ENCODE measurements at regions not wholly inside any gene's neighbourhood (a gene's known extent, or its start where the extent isn't known, plus 50 kb on each side); places are given as distances from the start of the nearest gene placed in this dataset.

GRCh38 chr2:13921245-13921644 is 711.3 kb upstream of the LRATD1 start:
- in situ Hi-C loops (cut with HindIII; ENCODE audit: low sequenced_read_pairs), result no loop called here
- no peak for DNase-seq (ENCODE audit: low read depth)
- TF ChIP-seq, protein P1, sequence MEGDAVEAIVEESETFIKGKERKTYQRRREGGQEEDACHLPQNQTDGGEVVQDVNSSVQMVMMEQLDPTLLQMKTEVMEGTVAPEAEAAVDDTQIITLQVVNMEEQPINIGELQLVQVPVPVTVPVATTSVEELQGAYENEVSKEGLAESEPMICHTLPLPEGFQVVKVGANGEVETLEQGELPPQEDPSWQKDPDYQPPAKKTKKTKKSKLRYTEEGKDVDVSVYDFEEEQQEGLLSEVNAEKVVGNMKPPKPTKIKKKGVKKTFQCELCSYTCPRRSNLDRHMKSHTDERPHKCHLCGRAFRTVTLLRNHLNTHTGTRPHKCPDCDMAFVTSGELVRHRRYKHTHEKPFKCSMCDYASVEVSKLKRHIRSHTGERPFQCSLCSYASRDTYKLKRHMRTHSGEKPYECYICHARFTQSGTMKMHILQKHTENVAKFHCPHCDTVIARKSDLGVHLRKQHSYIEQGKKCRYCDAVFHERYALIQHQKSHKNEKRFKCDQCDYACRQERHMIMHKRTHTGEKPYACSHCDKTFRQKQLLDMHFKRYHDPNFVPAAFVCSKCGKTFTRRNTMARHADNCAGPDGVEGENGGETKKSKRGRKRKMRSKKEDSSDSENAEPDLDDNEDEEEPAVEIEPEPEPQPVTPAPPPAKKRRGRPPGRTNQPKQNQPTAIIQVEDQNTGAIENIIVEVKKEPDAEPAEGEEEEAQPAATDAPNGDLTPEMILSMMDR (IDR thresholded peaks at IDR 0.05; ENCODE audit: low read depth, low read length, missing control alignments), result no peak
- H3K4me3 ChIP-seq (ENCODE audit: low read depth, low read length), result no peak overlapping the region

GRCh38 chr2:13923823-13924222 is 708.7 kb upstream of the LRATD1 start:
- in situ Hi-C loops (cut with HindIII; ENCODE audit: low sequenced_read_pairs), result no loop called here
- DNase-seq (ENCODE audit: low read depth), result no peak
- no peak overlapping the region for H3K4me3 ChIP-seq (ENCODE audit: low read depth, low read length)
- TF ChIP-seq, protein P1 (IDR thresholded peaks at IDR 0.05; ENCODE audit: low read depth, low read length, missing control alignments), result no peak

DNA sequence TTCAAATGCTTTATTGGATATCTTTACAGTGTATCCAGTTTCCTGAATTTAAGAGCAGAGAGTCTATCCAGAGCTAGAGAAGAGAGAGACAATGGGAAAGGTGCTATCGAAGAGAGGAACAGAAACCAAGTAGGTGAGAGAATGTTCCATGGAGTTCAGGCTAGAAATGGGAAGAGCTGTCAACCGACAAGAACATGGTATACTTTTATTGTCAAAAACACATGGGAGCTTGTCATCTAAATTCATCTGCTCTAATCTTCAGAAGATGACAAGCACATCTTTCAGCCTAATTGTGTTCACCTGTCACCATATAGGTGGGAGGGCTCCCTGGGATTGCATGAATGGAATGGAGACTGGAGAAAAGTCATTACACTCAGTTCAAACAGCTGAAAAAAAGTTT is 690.4 kb upstream of the LRATD1 start:
- H3K4me3 ChIP-seq (ENCODE audit: low read depth, low read length), result no peak overlapping the region
- no peak for DNase-seq (ENCODE audit: low read depth)
- in situ Hi-C loops (cut with HindIII; ENCODE audit: low sequenced_read_pairs), result no loop called here
- TF ChIP-seq, protein P1 (IDR thresholded peaks at IDR 0.05; ENCODE audit: low read depth, low read length, missing control alignments), result no peak

DNA sequence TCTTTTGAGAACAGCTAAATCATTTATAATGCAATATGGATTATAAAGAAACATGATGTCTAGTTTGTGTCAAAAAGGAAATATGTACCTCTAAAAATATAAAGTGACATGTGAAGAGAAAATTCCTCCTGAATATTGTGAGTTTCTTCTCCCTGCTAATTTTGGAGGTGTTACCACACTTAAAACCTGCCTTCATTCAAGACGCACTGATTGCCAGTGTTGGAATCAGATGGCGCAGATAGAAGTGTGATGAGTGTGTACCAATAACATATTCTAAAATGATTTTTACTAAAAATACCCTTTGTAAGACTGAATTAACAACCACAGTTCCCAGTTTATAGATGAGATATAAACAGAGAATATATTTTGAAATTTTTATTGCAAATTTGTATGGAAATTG is 681.8 kb upstream of the LRATD1 start:
- TF ChIP-seq, protein P1 (IDR thresholded peaks at IDR 0.05; ENCODE audit: low read depth, low read length, missing control alignments), result no peak
- in situ Hi-C loops (cut with HindIII; ENCODE audit: low sequenced_read_pairs), result loop anchor here (10.0 kb wide), 2 partner anchors 64 to 624 kb away; no protein-coding TSS in a partner anchor
- no peak overlapping the region for H3K4me3 ChIP-seq (ENCODE audit: low read depth, low read length)
- DNase-seq (ENCODE audit: low read depth), result no peak

GRCh38 chr2:13968811-13969210 is 663.7 kb upstream of the LRATD1 start:
- DNase-seq (ENCODE audit: low read depth), result no peak
- TF ChIP-seq, protein P1 (IDR thresholded peaks at IDR 0.05; ENCODE audit: low read depth, low read length, missing control alignments), result no peak
- no peak overlapping the region for H3K4me3 ChIP-seq (ENCODE audit: low read depth, low read length)
- in situ Hi-C loops (cut with HindIII; ENCODE audit: low sequenced_read_pairs), result no loop called here

DNA sequence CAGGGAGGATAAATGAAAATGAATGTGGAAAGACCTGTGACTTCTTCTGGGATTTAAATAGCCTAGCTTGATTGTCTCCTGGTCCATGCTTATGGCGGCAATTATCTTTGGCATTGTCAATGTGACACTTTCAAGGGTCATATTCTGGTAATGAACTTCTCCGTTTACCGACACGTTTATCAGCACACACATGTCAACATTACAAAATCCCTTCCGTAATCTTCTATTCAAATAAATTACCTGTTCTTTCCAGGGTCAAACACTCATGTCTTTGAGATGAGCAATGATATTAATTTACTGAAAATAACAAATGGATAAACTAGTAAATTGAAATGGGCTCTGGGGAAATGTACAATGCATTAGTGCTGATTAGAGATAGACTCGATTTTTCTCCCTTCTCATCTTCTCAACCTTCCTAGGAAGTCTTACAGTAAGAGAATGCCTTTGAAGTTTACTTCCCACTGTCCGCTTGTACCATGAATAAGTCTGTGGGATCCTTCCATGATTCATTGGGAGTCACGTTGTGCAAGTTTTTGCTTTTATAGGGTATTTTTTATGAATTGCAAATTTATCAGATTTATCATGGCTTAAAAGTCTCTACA is 646.3 kb upstream of the LRATD1 start:
- H3K4me3 ChIP-seq (ENCODE audit: low read depth, low read length), result no peak overlapping the region
- TF ChIP-seq, protein P1 (IDR thresholded peaks at IDR 0.05; ENCODE audit: low read depth, low read length, missing control alignments), result no peak
- no peak for DNase-seq (ENCODE audit: low read depth)
- in situ Hi-C loops (cut with HindIII; ENCODE audit: low sequenced_read_pairs), result no loop called here

Data from astrocyte of the cerebellum (primary cell).